ENCODE measurements at regions not wholly inside any gene's neighbourhood (a gene's known extent, or its start where the extent isn't known, plus 50 kb on each side); places are given as distances from the start of the nearest gene placed in this dataset.

DNA sequence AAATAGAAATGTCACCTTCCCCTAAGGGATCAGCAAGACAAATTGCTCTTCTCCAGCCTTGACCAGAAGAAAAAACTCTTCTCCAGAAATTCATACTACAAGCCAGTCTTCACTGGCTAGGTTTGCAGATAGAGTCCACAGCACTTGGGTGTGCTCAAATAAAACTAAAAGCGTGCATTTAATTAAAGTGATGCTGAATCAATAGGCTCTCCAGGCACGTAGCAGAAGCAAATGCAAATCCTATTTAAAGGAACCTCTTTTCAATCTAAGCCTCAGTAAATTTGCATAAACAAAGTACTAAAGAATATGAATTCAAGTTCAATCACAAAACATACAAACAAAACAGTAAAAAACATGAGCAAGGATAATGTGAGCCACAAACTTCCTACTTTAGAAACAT lies 744.4 kb upstream of the FANCL start:
- ATAC-seq (no peak), DNase-seq (no peak)
- H3K27me3 Mint-ChIP-seq (ENCODE audit: low read depth), result no peaks in the 10 kb centered on the region
- no peaks in the 10 kb centered on the region for H3K4me1 Mint-ChIP-seq (ENCODE audit: low read depth)
- H3K4me3 Mint-ChIP-seq, result no peak overlapping the region
- H3K9me3 Mint-ChIP-seq, result no peaks in the 10 kb centered on the region
- no peaks in the 10 kb centered on the region for H3K36me3 Mint-ChIP-seq (ENCODE audit: insufficient read depth)

- DNase-seq, result no peak
- H3K4me3 Mint-ChIP-seq, result no peak overlapping the region
- H3K9me3 Mint-ChIP-seq, result no peaks in the 10 kb centered on the region
- H3K4me1 Mint-ChIP-seq (ENCODE audit: low read depth), result no peaks in the 10 kb centered on the region
- no peaks in the 10 kb centered on the region for H3K36me3 Mint-ChIP-seq (ENCODE audit: insufficient read depth)
- no peaks in the 10 kb centered on the region for H3K27me3 Mint-ChIP-seq (ENCODE audit: low read depth)
- no peak for ATAC-seq
These were observed 743.6 kb upstream of the FANCL start for GRCh38 chr2:58984731-58985130.

DNA sequence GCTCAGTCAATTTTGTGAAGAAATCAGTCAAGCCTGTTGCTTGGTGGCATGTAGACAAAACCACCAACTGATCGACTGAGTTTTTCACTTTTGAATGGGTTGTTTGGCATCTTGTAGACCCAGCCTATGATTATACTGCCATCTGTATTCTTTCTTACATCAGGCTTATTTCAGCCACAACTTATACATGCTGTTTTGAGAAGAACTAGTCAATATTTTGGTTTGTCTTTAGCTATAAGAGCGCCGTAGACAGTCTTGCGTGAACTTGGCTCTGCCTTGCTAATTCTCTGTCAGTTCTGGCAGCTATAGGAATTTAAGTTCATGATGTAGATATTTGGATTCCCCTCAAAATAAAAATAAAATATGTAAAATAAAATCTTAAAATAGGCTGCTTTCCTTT lies 742.0 kb upstream of the FANCL start:
- H3K27me3 Mint-ChIP-seq (ENCODE audit: low read depth), result no peaks in the 10 kb centered on the region
- DNase-seq (no peak), ATAC-seq (no peak)
- H3K4me3 Mint-ChIP-seq, result no peak overlapping the region
- no peaks in the 10 kb centered on the region for H3K36me3 Mint-ChIP-seq (ENCODE audit: insufficient read depth)
- no peaks in the 10 kb centered on the region for H3K4me1 Mint-ChIP-seq (ENCODE audit: low read depth)
- H3K9me3 Mint-ChIP-seq, result no peaks in the 10 kb centered on the region

DNA sequence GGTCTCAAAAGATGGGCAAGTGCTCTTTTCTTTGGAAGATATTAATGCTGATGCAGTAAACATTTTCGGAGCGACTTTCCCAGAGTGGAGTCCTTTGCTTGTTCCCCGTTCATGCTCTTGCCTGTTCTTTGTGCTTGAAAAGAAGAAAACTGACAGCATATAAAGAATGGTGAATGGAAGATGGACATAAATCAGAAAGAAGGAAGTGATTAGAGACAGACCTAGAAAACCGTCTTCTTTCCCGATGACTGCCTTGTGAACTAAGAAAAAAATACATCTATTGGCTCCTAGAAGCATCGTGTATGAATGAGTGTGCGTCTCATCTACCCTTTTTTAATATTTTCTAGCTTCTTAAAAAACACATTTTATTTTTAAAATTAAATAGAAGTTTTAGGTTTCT lies 740.1 kb upstream of the FANCL start:
- no peak for DNase-seq
- Mint-ChIP-seq H3K36me3 (ENCODE audit: insufficient read depth) (no peaks in the 10 kb centered on the region), H3K4me3 (no peak overlapping the region), H3K4me1 (ENCODE audit: low read depth) (no peaks in the 10 kb centered on the region), H3K9me3 (peaks cover 10% of the 10 kb centered on the region), H3K27me3 (ENCODE audit: low read depth) (no peaks in the 10 kb centered on the region)
- no peak for ATAC-seq

DNA sequence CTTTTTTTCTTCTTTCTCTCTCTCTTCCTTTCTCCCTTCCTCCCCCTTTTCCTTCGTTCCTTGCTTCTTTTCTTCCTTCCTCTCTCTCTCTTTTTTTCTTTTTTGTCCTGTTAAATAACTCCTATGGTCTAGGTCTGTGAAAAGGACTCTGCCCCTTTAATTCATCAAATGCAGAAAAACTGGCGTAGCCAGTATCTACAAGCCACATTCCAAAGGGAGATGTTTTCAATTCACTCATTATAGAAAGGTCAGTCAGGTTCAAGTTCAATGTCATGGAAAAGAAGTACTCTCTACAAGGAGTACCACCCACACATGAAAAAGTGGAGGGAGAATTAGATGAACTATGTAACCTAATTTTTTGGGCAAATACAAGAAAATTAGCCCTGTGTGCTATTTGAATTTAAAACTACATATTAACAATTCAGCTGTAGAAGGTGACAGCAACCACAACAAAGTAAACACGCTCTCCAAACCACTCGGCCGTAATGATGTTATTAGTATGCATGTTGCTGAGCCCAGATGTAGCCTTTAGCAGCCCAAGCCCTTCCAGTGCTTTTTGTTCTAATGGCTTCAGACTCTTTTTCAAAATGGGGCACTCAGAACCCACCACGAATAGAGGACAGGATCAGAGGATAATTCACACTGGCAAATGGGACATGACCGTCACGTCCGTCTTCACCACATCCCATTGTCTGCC lies 735.4 kb upstream of the FANCL start:
- no peaks in the 10 kb centered on the region for H3K27me3 Mint-ChIP-seq (ENCODE audit: low read depth)
- ATAC-seq (no peak), DNase-seq (no peak)
- no peaks in the 10 kb centered on the region for H3K4me1 Mint-ChIP-seq (ENCODE audit: low read depth)
- H3K36me3 Mint-ChIP-seq (ENCODE audit: insufficient read depth), result no peaks in the 10 kb centered on the region
- H3K4me3 Mint-ChIP-seq, result no peak overlapping the region
- H3K9me3 Mint-ChIP-seq, result peaks cover 10% of the 10 kb centered on the region

GRCh38 chr2:58974881-58975280 lies 733.8 kb upstream of the FANCL start:
- H3K36me3 Mint-ChIP-seq (ENCODE audit: insufficient read depth), result no peaks in the 10 kb centered on the region
- no peak for ATAC-seq

GRCh38 chr2:58974426-58974825 lies 733.3 kb upstream of the FANCL start:
- Mint-ChIP-seq H3K27me3 (ENCODE audit: low read depth) (no peaks in the 10 kb centered on the region), H3K36me3 (ENCODE audit: insufficient read depth) (no peaks in the 10 kb centered on the region), H3K4me1 (ENCODE audit: low read depth) (no peaks in the 10 kb centered on the region), H3K4me3 (no peak overlapping the region), H3K9me3 (peaks cover 10% of the 10 kb centered on the region)
- ATAC-seq (no peak), DNase-seq (no peak)

More at GRCh38 chr2:58974881-58975280, 733.8 kb upstream of the FANCL start:
- H3K4me1 Mint-ChIP-seq (ENCODE audit: low read depth), result no peaks in the 10 kb centered on the region
- no peaks in the 10 kb centered on the region for H3K27me3 Mint-ChIP-seq (ENCODE audit: low read depth)
- H3K4me3 Mint-ChIP-seq, result no peak overlapping the region
- peaks cover 10% of the 10 kb centered on the region for H3K9me3 Mint-ChIP-seq
- no peak for DNase-seq

GRCh38 chr2:58973811-58974281 lies 732.7 kb upstream of the FANCL start:
- no peaks in the 10 kb centered on the region for H3K27me3 Mint-ChIP-seq (ENCODE audit: low read depth)
- H3K4me3 Mint-ChIP-seq, result no peak overlapping the region
- no peaks in the 10 kb centered on the region for H3K4me1 Mint-ChIP-seq (ENCODE audit: low read depth)
- peaks cover 10% of the 10 kb centered on the region for H3K9me3 Mint-ChIP-seq
- H3K36me3 Mint-ChIP-seq (ENCODE audit: insufficient read depth), result no peaks in the 10 kb centered on the region
- DNase-seq, result no peak
- ATAC-seq, result no peak

GRCh38 chr2:58972737-58973136 lies 731.6 kb upstream of the FANCL start:
- DNase-seq, result no peak
- Mint-ChIP-seq H3K27me3 (ENCODE audit: low read depth) (no peaks in the 10 kb centered on the region), H3K9me3 (peaks cover 8% of the 10 kb centered on the region), H3K36me3 (ENCODE audit: insufficient read depth) (no peaks in the 10 kb centered on the region), H3K4me1 (ENCODE audit: low read depth) (no peaks in the 10 kb centered on the region), H3K4me3 (no peak overlapping the region)
- ATAC-seq, result no peak

DNA sequence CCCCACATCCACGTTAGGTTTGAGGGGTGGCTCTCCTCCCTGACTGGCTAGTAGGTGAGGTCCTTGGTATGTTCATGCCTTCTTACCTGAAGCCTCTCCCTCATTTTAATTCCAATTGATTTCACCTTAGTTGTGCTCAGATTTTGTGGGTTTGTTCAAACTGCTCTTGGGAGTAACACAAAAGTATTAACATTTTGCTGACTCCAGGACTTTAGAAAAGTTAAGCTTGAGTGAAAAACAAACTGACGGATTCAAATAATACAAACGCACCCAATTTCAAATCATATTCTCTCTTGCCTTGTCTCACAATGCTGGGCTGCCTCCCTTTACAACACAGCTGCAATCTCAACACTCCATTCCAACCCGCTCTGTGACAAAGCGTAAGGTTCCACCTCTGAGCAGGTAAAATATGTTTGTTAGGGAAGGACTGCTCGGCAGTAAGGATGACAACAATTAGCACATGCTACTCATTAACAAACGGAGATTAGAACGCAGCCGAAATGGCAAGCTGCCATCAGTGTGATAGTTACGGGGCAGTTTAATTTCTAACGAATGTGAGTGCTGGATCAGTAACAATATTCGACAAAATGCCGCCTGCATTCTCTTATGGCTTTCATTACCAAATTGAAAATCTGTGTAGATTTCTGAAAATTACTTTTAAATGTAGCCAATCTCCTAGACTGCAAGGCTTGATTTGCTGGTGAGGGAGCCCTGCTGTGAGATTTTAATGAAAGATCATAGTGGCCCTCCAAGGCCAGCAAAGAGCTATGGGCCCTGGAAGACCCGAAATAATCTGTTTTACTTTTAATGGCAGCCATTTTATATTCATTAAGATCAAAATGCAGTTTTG lies 730.6 kb upstream of the FANCL start:
- ATAC-seq, result no peak
- no peaks in the 10 kb centered on the region for H3K36me3 Mint-ChIP-seq (ENCODE audit: insufficient read depth)
- H3K4me1 Mint-ChIP-seq (ENCODE audit: low read depth), result no peaks in the 10 kb centered on the region
- no peaks in the 10 kb centered on the region for H3K27me3 Mint-ChIP-seq (ENCODE audit: low read depth)
- DNase-seq, result no peak
- no peak overlapping the region for H3K4me3 Mint-ChIP-seq
- H3K9me3 Mint-ChIP-seq, result peaks cover 5% of the 10 kb centered on the region

DNA sequence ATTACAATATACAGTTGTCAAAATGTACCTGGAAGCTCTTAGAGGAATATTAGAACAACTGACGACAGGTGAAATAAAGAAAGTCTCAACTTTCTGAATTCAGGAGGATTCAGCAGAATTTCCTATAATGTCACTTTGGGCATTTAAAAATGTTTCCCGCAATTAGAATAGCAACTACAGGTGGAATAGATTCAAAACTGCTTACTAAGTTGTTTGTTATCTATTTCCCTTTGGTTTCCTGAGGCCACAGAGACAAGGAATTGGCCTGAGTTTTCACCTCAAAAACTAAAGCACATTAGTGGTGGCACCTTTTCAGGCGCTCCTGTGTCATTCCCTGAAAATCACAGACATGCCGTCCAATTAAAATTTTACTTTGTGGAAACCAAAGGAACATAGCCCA lies 729.2 kb upstream of the FANCL start:
- DNase-seq (no peak), ATAC-seq (no peak)
- Mint-ChIP-seq H3K27me3 (ENCODE audit: low read depth) (no peaks in the 10 kb centered on the region), H3K4me3 (no peak overlapping the region), H3K9me3 (no peaks in the 10 kb centered on the region), H3K4me1 (ENCODE audit: low read depth) (no peaks in the 10 kb centered on the region), H3K36me3 (ENCODE audit: insufficient read depth) (no peaks in the 10 kb centered on the region)

- ATAC-seq, result no peak
- no peaks in the 10 kb centered on the region for H3K27me3 Mint-ChIP-seq (ENCODE audit: low read depth)
- H3K36me3 Mint-ChIP-seq (ENCODE audit: insufficient read depth), result no peaks in the 10 kb centered on the region
- H3K4me3 Mint-ChIP-seq, result no peak overlapping the region
- no peak for DNase-seq
- no peaks in the 10 kb centered on the region for H3K4me1 Mint-ChIP-seq (ENCODE audit: low read depth)
- no peaks in the 10 kb centered on the region for H3K9me3 Mint-ChIP-seq
These were observed 727.8 kb upstream of the FANCL start for GRCh38 chr2:58968885-58969284.

DNA sequence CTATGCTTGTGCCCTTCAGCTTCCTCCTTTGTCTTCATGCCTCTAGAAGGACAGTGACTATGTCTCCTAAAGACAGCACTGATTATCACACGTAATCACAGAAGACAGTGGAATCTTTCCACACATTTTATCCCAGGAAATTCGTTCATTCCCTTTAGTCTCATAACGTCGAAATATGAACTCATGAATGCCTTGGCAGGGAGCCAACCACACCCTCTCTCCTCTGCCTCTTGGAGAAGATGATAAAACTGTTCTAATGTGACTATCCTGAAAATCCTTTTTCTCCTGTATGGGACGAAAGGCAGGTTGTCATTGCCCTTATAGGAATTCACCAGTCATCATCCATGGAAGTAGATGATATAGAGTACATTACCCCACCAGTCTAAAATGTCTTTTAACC lies 726.6 kb upstream of the FANCL start:
- Mint-ChIP-seq H3K27me3 (ENCODE audit: low read depth) (no peaks in the 10 kb centered on the region), H3K36me3 (ENCODE audit: insufficient read depth) (no peaks in the 10 kb centered on the region), H3K4me3 (no peak overlapping the region), H3K9me3 (no peaks in the 10 kb centered on the region), H3K4me1 (ENCODE audit: low read depth) (no peaks in the 10 kb centered on the region)
- no peak for ATAC-seq
- DNase-seq, result no peak

GRCh38 chr2:58965602-58966001 lies 724.5 kb upstream of the FANCL start:
- DNase-seq (no peak), ATAC-seq (no peak)
- no peaks in the 10 kb centered on the region for H3K27me3 Mint-ChIP-seq (ENCODE audit: low read depth)
- no peaks in the 10 kb centered on the region for H3K9me3 Mint-ChIP-seq
- H3K36me3 Mint-ChIP-seq (ENCODE audit: insufficient read depth), result no peaks in the 10 kb centered on the region
- H3K4me1 Mint-ChIP-seq (ENCODE audit: low read depth), result no peaks in the 10 kb centered on the region
- no peak overlapping the region for H3K4me3 Mint-ChIP-seq

DNA sequence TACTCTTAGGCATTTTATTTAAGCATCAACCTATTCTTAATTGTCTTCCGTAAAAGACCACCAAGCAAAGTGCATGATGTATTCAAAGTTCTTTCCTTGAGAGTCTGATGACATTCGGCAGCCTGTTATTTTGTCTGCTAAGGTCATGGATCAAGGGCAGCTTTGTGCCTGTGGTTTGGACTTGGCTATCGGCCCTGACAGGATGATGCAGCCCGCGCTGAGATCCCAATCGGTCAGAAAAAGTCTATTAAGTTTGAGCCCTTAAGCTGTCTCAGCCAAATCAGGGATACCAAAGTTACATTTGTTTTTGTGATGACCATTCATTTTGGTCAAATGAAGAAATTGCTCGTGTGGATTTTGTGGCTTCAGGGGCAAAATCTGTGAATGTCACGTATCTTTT lies 718.9 kb upstream of the FANCL start:
- Mint-ChIP-seq H3K36me3 (ENCODE audit: insufficient read depth) (no peaks in the 10 kb centered on the region), H3K4me3 (no peak overlapping the region), H3K4me1 (ENCODE audit: low read depth) (no peaks in the 10 kb centered on the region), H3K9me3 (no peaks in the 10 kb centered on the region), H3K27me3 (ENCODE audit: low read depth) (no peaks in the 10 kb centered on the region)
- no peak for ATAC-seq
- DNase-seq, result no peak

Measured in activated T-cell treated with anti-CD3 and anti-CD28 coated beads, Interleukin-2, amount 50 U/mL, for 4 hours (primary cell).